Subcutaneous abdominal adipose tissue (tissue), 5 donors: ENCODE measurements at regions not wholly inside any gene's neighbourhood (a gene's known extent, or its start where the extent isn't known, plus 50 kb on each side); places are given as distances from the start of the nearest gene placed in this dataset.

Experiments used
- H3K27ac ChIP-seq: one replicate; pipeline ENCODE4 v1.7.0; 2013; ENCODE audit warnings: low read depth, mild to moderate bottlenecking, inconsistent platforms, low read length, moderate library complexity
- H3K27me3 ChIP-seq, 5 donors: one replicate each; pipeline ENCODE4 v1.7.0; 2013; ENCODE audit warnings: low read length in 5 of 5, inconsistent platforms in 1 of 5; ENCODE audit not compliant: control insufficient read depth in 5 of 5, insufficient read depth in 4 of 5
- H3K36me3 ChIP-seq, 5 donors: one replicate each; pipeline ENCODE4 v1.7.0; 2013; ENCODE audit warnings: low read length in 5 of 5; ENCODE audit not compliant: control insufficient read depth in 5 of 5, insufficient read depth in 5 of 5
- H3K4me1 ChIP-seq, 5 donors: one replicate each; pipeline ENCODE4 v1.7.0; 2013; ENCODE audit warnings: low read length in 5 of 5, mild to moderate bottlenecking in 3 of 5, moderate library complexity in 1 of 5; ENCODE audit not compliant: control insufficient read depth in 5 of 5, insufficient read depth in 5 of 5
- H3K4me3 ChIP-seq, 5 donors: one replicate each; pipeline ENCODE4 v1.7.0; 2013; ENCODE audit warnings: low read length in 5 of 5, low read depth in 1 of 5
- H3K9ac ChIP-seq, 5 donors: one replicate each; pipeline ENCODE4 v1.7.0; 2013; ENCODE audit warnings: low read length in 5 of 5, mild to moderate bottlenecking in 4 of 5, moderate library complexity in 3 of 5
- H3K9me3 ChIP-seq, 5 donors: one replicate each; pipeline ENCODE4 v1.7.0; 2013; ENCODE audit warnings: low read length in 5 of 5; ENCODE audit not compliant: control insufficient read depth in 5 of 5
- donor health status: healthy.
- donor health status: healthy.
- donor health status: healthy.
- donor health status: healthy.
- donor health status: healthy.

- Histone ChIP-seq H3K36me3 (no peaks in the 10 kb centered on the region), H3K27me3 (peaks cover 0 to 18% (median 5%) of the 10 kb centered on the region in 5 donors), H3K4me1 (no peaks in the 10 kb centered on the region), H3K4me3 (no peak overlapping the region), H3K27ac (no peak overlapping the region), H3K9ac (no peak overlapping the region), H3K9me3 (peaks cover 0 to 5% (median 0%) of the 10 kb centered on the region in 5 donors)
Measured at GRCh38 chr1:5220821-5221220, 566.4 kb downstream of the AJAP1 start.

GRCh38 chr1:5220421-5220820, 566.0 kb downstream of the AJAP1 start:
- Histone ChIP-seq H3K27me3 (peaks cover 0 to 16% (median 5%) of the 10 kb centered on the region in 5 donors), H3K27ac (no peak overlapping the region), H3K9ac (no peak overlapping the region), H3K4me1 (no peaks in the 10 kb centered on the region), H3K4me3 (no peak overlapping the region), H3K9me3 (peaks cover 0 to 5% (median 0%) of the 10 kb centered on the region in 5 donors), H3K36me3 (no peaks in the 10 kb centered on the region)

- H3K4me1 ChIP-seq: no peaks in the 10 kb centered on the region
- H3K9ac ChIP-seq: no peak overlapping the region
- H3K4me3 ChIP-seq: no peak overlapping the region
- no peaks in the 10 kb centered on the region for H3K36me3 ChIP-seq
- H3K27ac ChIP-seq: no peak overlapping the region
- H3K27me3 ChIP-seq: peaks cover 0 to 10% (median 0%) of the 10 kb centered on the region in 5 donors
- no peaks in the 10 kb centered on the region for H3K9me3 ChIP-seq
Measured at GRCh38 chr1:5200006-5200405, 545.6 kb downstream of the AJAP1 start.

- H3K36me3 ChIP-seq: no peaks in the 10 kb centered on the region
- no peaks in the 10 kb centered on the region for H3K9me3 ChIP-seq
- H3K9ac ChIP-seq: no peak overlapping the region
- no peaks in the 10 kb centered on the region for H3K4me1 ChIP-seq
- H3K4me3 ChIP-seq: no peak overlapping the region
- H3K27ac ChIP-seq: no peak overlapping the region
- peaks cover 0 to 10% (median 0%) of the 10 kb centered on the region in 5 donors for H3K27me3 ChIP-seq
Measured at GRCh38 chr1:5198328-5198727, 543.9 kb downstream of the AJAP1 start.

GRCh38 chr1:5191470-5191869, 537.1 kb downstream of the AJAP1 start:
- H3K4me3 ChIP-seq: no peak overlapping the region
- H3K27ac ChIP-seq: no peak overlapping the region
- no peak overlapping the region for H3K9ac ChIP-seq
- no peaks in the 10 kb centered on the region for H3K9me3 ChIP-seq
- H3K4me1 ChIP-seq: no peaks in the 10 kb centered on the region
- peaks cover 0 to 10% (median 4%) of the 10 kb centered on the region in 5 donors for H3K27me3 ChIP-seq
- no peaks in the 10 kb centered on the region for H3K36me3 ChIP-seq

- Histone ChIP-seq H3K9me3 (no peaks in the 10 kb centered on the region), H3K36me3 (no peaks in the 10 kb centered on the region), H3K9ac (no peak overlapping the region), H3K27ac (no peak overlapping the region), H3K4me1 (no peaks in the 10 kb centered on the region), H3K27me3 (peaks cover 0 to 6% (median 4%) of the 10 kb centered on the region in 5 donors), H3K4me3 (no peak overlapping the region)
Measured at GRCh38 chr1:5189384-5189783, 535.0 kb downstream of the AJAP1 start.

GRCh38 chr1:5165762-5166161, 511.4 kb downstream of the AJAP1 start:
- peaks cover 0 to 7% (median 5%) of the 10 kb centered on the region in 5 donors for H3K9me3 ChIP-seq
- peaks cover 0 to 8% (median 0%) of the 10 kb centered on the region in 5 donors for H3K27me3 ChIP-seq
- H3K27ac ChIP-seq: no peak overlapping the region
- H3K4me3 ChIP-seq: no peak overlapping the region
- H3K4me1 ChIP-seq: no peaks in the 10 kb centered on the region
- no peaks in the 10 kb centered on the region for H3K36me3 ChIP-seq
- H3K9ac ChIP-seq: no peak overlapping the region

- H3K36me3 ChIP-seq: no peaks in the 10 kb centered on the region
- no peak overlapping the region for H3K4me3 ChIP-seq
- H3K9ac ChIP-seq: no peak overlapping the region
- H3K27me3 ChIP-seq: peaks cover 0 to 8% (median 0%) of the 10 kb centered on the region in 5 donors
- H3K9me3 ChIP-seq: peaks cover 0 to under 1% (median 0%) of the 10 kb centered on the region in 5 donors
- no peak overlapping the region for H3K27ac ChIP-seq
- H3K4me1 ChIP-seq: no peaks in the 10 kb centered on the region
Measured at GRCh38 chr1:5164158-5164557, 509.7 kb downstream of the AJAP1 start.

- no peak overlapping the region for H3K27ac ChIP-seq
Measured at GRCh38 chr1:5161372-5161771, 507.0 kb downstream of the AJAP1 start.

GRCh38 chr1:5157175-5157574, 502.8 kb downstream of the AJAP1 start:
- H3K27me3 ChIP-seq: peaks cover 3 to 7% (median 4%) of the 10 kb centered on the region in 5 donors
- no peaks in the 10 kb centered on the region for H3K4me1 ChIP-seq
- H3K9ac ChIP-seq: no peak overlapping the region
- H3K36me3 ChIP-seq: no peaks in the 10 kb centered on the region
- H3K9me3 ChIP-seq: peaks cover 0 to 9% (median 3%) of the 10 kb centered on the region in 5 donors
- H3K27ac ChIP-seq: no peak overlapping the region
- H3K4me3 ChIP-seq: no peak overlapping the region

More at GRCh38 chr1:5161372-5161771, 507.0 kb downstream of the AJAP1 start:
- Histone ChIP-seq H3K4me1 (no peaks in the 10 kb centered on the region), H3K27me3 (peaks cover 0 to 12% (median 4%) of the 10 kb centered on the region in 5 donors), H3K9me3 (peaks cover 0 to 3% (median 0%) of the 10 kb centered on the region in 5 donors), H3K4me3 (no peak overlapping the region), H3K9ac (no peak overlapping the region), H3K36me3 (no peaks in the 10 kb centered on the region)
